HepG2 (cell line): ENCODE measurements at regions not wholly inside any gene's neighbourhood (a gene's known extent, or its start where the extent isn't known, plus 50 kb on each side); places are given as distances from the start of the nearest gene placed in this dataset.

Source experiments
- ATAC-seq: fragments of 200-7000 bp; cut with Tn5 transposase; 3 replicates; pipeline ENCODE4 v1.9.1; 2020; ENCODE audit warnings: mild to moderate bottlenecking, moderate library complexity
- BruUV-seq: library from RNA; stranded (reverse); fragments of 400-500 nt; replicated peaks from 2 replicates; lab custom pipeline; 2021; lab: Mats Ljungman, UMichigan
- CTCF ChIA-PET: fragments of 300-600 bp; formaldehyde crosslinking; extraction: SDS; loops from one replicate; lab custom pipeline; 2021; ENCODE audit warnings: low total read pairs, inconsistent platforms, low intra/inter-chr PET ratio; lab: Yijun Ruan, JAX
- POLR2A ChIA-PET: fragments of 350-600 bp; sonication (Branson Sonifier 250); formaldehyde crosslinking; loops from one replicate; lab custom pipeline; 2020; ENCODE audit warnings: antibody characterized with exemption, inconsistent platforms; lab: Yijun Ruan, JAX
- DNase-seq: peaks from one replicate; pipeline ENCODE4 v3.0.0-alpha.2; 2015; ENCODE audit warnings: low spot score
- FAIRE-seq: peaks from 3 replicates; lab custom pipeline; 2011; peaks lifted over from hg19 to GRCh38; lab: Jason Lieb, UNC
- H2AFZ ChIP-seq: one replicate; pipeline ENCODE4 v1.6.1; 2011; ENCODE audit warnings: low read length, inconsistent platforms
- H3K27ac ChIP-seq: fragments of 300-600 bp; 3 replicates; pipeline ENCODE4 v1.8.0; 2011; ENCODE audit warnings: mixed run types, mild to moderate bottlenecking, mixed read lengths, low read length, inconsistent platforms; ENCODE audit not compliant: insufficient read depth; ENCODE audit errors: extremely low read length
- H3K27me3 ChIP-seq, 2 experiments: fragments of 200-600 bp in 1 of 2; 2 replicates in 1 of 2; 3 replicates in 1 of 2; pipeline versions ENCODE4 v1.6.0 to v1.8.0; 2011; ENCODE audit warnings: low read length in 2 of 2, mild to moderate bottlenecking in 2 of 2, moderate library complexity in 2 of 2, inconsistent platforms in 1 of 2; ENCODE audit not compliant: insufficient read depth in 2 of 2, control insufficient read depth in 1 of 2
- H3K36me3 ChIP-seq, 2 experiments: fragments of 200-600 bp in 1 of 2; replicated peaks in 1 of 2; 2 replicates in 1 of 2; 3 replicates in 1 of 2; pipeline versions ENCODE4 v1.5.1 to v1.8.0; 2011; ENCODE audit warnings: low read length in 2 of 2, inconsistent platforms in 1 of 2; ENCODE audit not compliant: insufficient read depth in 2 of 2, control insufficient read depth in 1 of 2
- H3K4me1 ChIP-seq: 2 replicates; pipeline ENCODE4 v1.5.1; 2012; ENCODE audit warnings: low read length, inconsistent platforms; ENCODE audit not compliant: insufficient read depth
- H3K4me2 ChIP-seq: 2 replicates; pipeline ENCODE4 v1.6.0; 2011; ENCODE audit warnings: low read depth, low read length, inconsistent platforms
- H3K4me3 ChIP-seq, 3 experiments: fragments of 200-600 bp in 1 of 3; sonication (generic), shearing (Covaris generic) in 1 of 3; replicated peaks in 1 of 3; 2 replicates each; pipeline ENCODE4 v1.5.1; 2011 to 2016; ENCODE audit warnings: low read length in 3 of 3, inconsistent platforms in 2 of 3, low read depth in 2 of 3, mild to moderate bottlenecking in 2 of 3, control low read depth in 1 of 3, mixed read lengths in 1 of 3; ENCODE audit not compliant: insufficient read depth in 1 of 3
- H3K79me2 ChIP-seq: one replicate; pipeline ENCODE4 v1.6.1; 2011; ENCODE audit warnings: low read length, inconsistent platforms; ENCODE audit not compliant: insufficient read depth
- H3K9ac ChIP-seq: 2 replicates; pipeline ENCODE4 v1.6.0; 2011; ENCODE audit warnings: mild to moderate bottlenecking, low read depth, low read length, inconsistent platforms; ENCODE audit not compliant: insufficient read depth
- H3K9me3 ChIP-seq: 2 replicates; pipeline ENCODE4 v1.5.1; 2012; ENCODE audit warnings: mild to moderate bottlenecking, low read length
- H4K20me1 ChIP-seq: 2 replicates; pipeline ENCODE4 v1.6.0; 2011; ENCODE audit warnings: inconsistent platforms, mild to moderate bottlenecking, low read length, moderate library complexity; ENCODE audit not compliant: insufficient read depth
- ATRX ChIP-seq: sonication (generic); formaldehyde crosslinking; IDR thresholded peaks from 2 replicates; pipeline ENCODE4 v1.4.0; 2020; ENCODE audit warnings: missing genetic modification reagents, borderline replicate concordance
- GLI4 ChIP-seq: sonication (generic); formaldehyde crosslinking; IDR thresholded peaks from 2 replicates; pipeline ENCODE4 v1.5.1; 2020; ENCODE audit warnings: missing genetic modification reagents, mild to moderate bottlenecking, moderate library complexity, borderline replicate concordance
- MATR3 ChIP-seq: sonication (generic); formaldehyde crosslinking; IDR thresholded peaks from 2 replicates; pipeline ENCODE4 v1.4.0; 2020; ENCODE audit warnings: missing genetic modification reagents
- NFE2 ChIP-seq: sonication (generic); formaldehyde crosslinking; IDR thresholded peaks from 2 replicates; pipeline ENCODE4 v1.4.0; 2020; ENCODE audit warnings: missing genetic modification reagents
- NR3C1 ChIP-seq: sonication (generic); formaldehyde crosslinking; IDR thresholded peaks from 2 replicates; pipeline ENCODE4 v1.4.0; 2020; ENCODE audit warnings: missing genetic modification reagents
- POLR2A ChIP-seq, 2 experiments: IDR thresholded peaks; 2 replicates each; pipeline ENCODE4 v1.6.1; 2011; ENCODE audit warnings: low read depth in 2 of 2, low read length in 2 of 2, mild to moderate bottlenecking in 1 of 2, moderate library complexity in 1 of 2; ENCODE audit not compliant: insufficient read depth in 1 of 2
- PPARG ChIP-seq: conservative IDR thresholded peaks from 2 replicates; pipeline ENCODE4 v1.6.1; 2016; ENCODE audit warnings: missing biosample characterization, missing genetic modification reagents
- RFXAP ChIP-seq: sonication (generic); formaldehyde crosslinking; IDR thresholded peaks from 2 replicates; pipeline ENCODE4 v1.4.0; 2020; ENCODE audit warnings: missing genetic modification reagents, borderline replicate concordance
- SKI ChIP-seq: fragments of 450-650 bp; IDR thresholded peaks from one replicate; pipeline ENCODE4 v1.6.1; 2018; ENCODE audit warnings: mild to moderate bottlenecking; ENCODE audit not compliant: partially characterized antibody
- STAG1 ChIP-seq: sonication (generic); formaldehyde crosslinking; IDR thresholded peaks from 2 replicates; pipeline ENCODE4 v1.4.0; 2020; ENCODE audit warnings: missing genetic modification reagents
- TAF1 ChIP-seq: sonication (generic); formaldehyde crosslinking; IDR thresholded peaks from 2 replicates; pipeline ENCODE4 v1.4.0; 2020; ENCODE audit warnings: missing genetic modification reagents
- ZNF121 ChIP-seq: sonication (generic); formaldehyde crosslinking; IDR thresholded peaks from 2 replicates; pipeline ENCODE4 v1.5.0; 2020; ENCODE audit warnings: mild to moderate bottlenecking, missing genetic modification reagents
- ZNF235 ChIP-seq: sonication (generic); formaldehyde crosslinking; IDR thresholded peaks from 2 replicates; pipeline ENCODE4 v1.8.1; 2023; ENCODE audit warnings: mild to moderate bottlenecking, missing genetic modification reagents, borderline replicate concordance
- ZNF546 ChIP-seq: sonication (generic); formaldehyde crosslinking; conservative IDR thresholded peaks from 2 replicates; pipeline ENCODE4 v1.8.1; 2023; ENCODE audit warnings: mild to moderate bottlenecking, missing genetic modification reagents
- in situ Hi-C: cut with HindIII; loops from 2 replicates; pipeline ENCODE4 v1.10.0; 2017; ENCODE audit warnings: low pct_unique_long_range_greater_than_20kb; ENCODE audit not compliant: extremely low pct_ligation_motif_present
- intact Hi-C: fragments of 100-400 bp; cut with micrococcal nuclease; formaldehyde crosslinking; loops from one replicate; pipeline ENCODE4 v1.10.0; 2022; ENCODE audit not compliant: unreplicated experiment
- TF ChIP-seq, protein P1 (sequence below): sonication (generic); formaldehyde crosslinking; IDR thresholded peaks from 2 replicates; pipeline ENCODE4 v1.5.0; 2020; ENCODE audit warnings: mild to moderate bottlenecking, missing genetic modification reagents
- TF ChIP-seq, protein P2 (sequence below): sonication (generic); formaldehyde crosslinking; IDR thresholded peaks from 2 replicates; pipeline ENCODE4 v1.4.0; 2020; ENCODE audit warnings: missing genetic modification reagents, borderline replicate concordance
- TF ChIP-seq, protein P3 (sequence below): sonication (generic); formaldehyde crosslinking; IDR thresholded peaks from 2 replicates; pipeline ENCODE4 v1.8.0; 2022; ENCODE audit warnings: mild to moderate bottlenecking, missing genetic modification reagents, moderate library complexity
- TF ChIP-seq, protein P4 (sequence below): sonication (generic); formaldehyde crosslinking; IDR thresholded peaks from 2 replicates; pipeline ENCODE4 v1.5.1; 2020; ENCODE audit warnings: mild to moderate bottlenecking, moderate library complexity, missing genetic modification reagents

DNA sequence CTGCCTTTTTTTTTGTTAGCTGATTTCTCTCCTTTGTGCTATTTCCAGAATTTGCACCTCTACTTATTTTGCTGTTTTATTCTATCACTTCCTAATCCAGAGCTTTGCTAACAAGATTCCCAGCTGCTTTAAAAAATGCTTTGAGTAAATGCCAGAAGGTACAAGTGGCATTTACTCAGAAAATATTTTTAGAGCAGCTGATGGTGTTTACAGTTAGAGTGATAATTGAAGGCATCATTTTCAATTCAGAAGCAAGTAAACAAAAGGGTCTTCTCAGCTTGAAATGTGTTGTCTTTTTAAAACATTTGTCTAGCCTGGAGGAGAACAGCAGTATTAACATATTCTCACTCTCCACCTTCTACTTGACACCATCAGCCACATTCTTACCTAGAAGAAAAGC lies 99.9 kb downstream of the OTOR start:
- no TSS peak for BruUV-seq
- no peak overlapping the region for H3K9ac ChIP-seq
- ATAC-seq (no peak), DNase-seq (no peak), FAIRE-seq (no peak)
- no peak overlapping the region for H2AFZ ChIP-seq
- H3K36me3 ChIP-seq, result no peaks in the 10 kb centered on the region
- intact Hi-C loops (no loop called here), in situ Hi-C loops (no loop called here)
- POLR2A ChIA-PET, result no interaction called here
- no peak overlapping the region for H3K4me3 ChIP-seq
- no peaks in the 10 kb centered on the region for H3K9me3 ChIP-seq
- H3K79me2 ChIP-seq, result no peaks in the 10 kb centered on the region
- H3K27ac ChIP-seq, result no peak overlapping the region
- H4K20me1 ChIP-seq, result no peaks in the 10 kb centered on the region
- H3K4me2 ChIP-seq, result no peak overlapping the region
- CTCF ChIA-PET, result no interaction called here
- H3K4me1 ChIP-seq, result no peaks in the 10 kb centered on the region
- H3K27me3 ChIP-seq, result no peaks in the 10 kb centered on the region
- no peak for TF ChIP-seq SKI
- TF ChIP-seq, protein P1, sequence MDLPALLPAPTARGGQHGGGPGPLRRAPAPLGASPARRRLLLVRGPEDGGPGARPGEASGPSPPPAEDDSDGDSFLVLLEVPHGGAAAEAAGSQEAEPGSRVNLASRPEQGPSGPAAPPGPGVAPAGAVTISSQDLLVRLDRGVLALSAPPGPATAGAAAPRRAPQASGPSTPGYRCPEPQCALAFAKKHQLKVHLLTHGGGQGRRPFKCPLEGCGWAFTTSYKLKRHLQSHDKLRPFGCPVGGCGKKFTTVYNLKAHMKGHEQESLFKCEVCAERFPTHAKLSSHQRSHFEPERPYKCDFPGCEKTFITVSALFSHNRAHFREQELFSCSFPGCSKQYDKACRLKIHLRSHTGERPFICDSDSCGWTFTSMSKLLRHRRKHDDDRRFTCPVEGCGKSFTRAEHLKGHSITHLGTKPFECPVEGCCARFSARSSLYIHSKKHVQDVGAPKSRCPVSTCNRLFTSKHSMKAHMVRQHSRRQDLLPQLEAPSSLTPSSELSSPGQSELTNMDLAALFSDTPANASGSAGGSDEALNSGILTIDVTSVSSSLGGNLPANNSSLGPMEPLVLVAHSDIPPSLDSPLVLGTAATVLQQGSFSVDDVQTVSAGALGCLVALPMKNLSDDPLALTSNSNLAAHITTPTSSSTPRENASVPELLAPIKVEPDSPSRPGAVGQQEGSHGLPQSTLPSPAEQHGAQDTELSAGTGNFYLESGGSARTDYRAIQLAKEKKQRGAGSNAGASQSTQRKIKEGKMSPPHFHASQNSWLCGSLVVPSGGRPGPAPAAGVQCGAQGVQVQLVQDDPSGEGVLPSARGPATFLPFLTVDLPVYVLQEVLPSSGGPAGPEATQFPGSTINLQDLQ, result no peak
- TF ChIP-seq TAF1 (CRISPR knock-in tag), result no peak
- TF ChIP-seq, protein P2, sequence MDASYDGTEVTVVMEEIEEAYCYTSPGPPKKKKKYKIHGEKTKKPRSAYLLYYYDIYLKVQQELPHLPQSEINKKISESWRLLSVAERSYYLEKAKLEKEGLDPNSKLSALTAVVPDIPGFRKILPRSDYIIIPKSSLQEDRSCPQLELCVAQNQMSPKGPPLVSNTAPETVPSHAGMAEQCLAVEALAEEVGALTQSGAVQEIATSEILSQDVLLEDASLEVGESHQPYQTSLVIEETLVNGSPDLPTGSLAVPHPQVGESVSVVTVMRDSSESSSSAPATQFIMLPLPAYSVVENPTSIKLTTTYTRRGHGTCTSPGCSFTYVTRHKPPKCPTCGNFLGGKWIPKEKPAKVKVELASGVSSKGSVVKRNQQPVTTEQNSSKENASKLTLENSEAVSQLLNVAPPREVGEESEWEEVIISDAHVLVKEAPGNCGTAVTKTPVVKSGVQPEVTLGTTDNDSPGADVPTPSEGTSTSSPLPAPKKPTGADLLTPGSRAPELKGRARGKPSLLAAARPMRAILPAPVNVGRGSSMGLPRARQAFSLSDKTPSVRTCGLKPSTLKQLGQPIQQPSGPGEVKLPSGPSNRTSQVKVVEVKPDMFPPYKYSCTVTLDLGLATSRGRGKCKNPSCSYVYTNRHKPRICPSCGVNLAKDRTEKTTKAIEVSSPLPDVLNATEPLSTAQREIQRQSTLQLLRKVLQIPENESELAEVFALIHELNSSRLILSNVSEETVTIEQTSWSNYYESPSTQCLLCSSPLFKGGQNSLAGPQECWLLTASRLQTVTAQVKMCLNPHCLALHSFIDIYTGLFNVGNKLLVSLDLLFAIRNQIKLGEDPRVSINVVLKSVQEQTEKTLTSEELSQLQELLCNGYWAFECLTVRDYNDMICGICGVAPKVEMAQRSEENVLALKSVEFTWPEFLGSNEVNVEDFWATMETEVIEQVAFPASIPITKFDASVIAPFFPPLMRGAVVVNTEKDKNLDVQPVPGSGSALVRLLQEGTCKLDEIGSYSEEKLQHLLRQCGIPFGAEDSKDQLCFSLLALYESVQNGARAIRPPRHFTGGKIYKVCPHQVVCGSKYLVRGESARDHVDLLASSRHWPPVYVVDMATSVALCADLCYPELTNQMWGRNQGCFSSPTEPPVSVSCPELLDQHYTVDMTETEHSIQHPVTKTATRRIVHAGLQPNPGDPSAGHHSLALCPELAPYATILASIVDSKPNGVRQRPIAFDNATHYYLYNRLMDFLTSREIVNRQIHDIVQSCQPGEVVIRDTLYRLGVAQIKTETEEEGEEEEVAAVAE (CRISPR knock-in tag), result no peak
- no peak for TF ChIP-seq ZNF121 (CRISPR knock-in tag)
- TF ChIP-seq, protein P3, sequence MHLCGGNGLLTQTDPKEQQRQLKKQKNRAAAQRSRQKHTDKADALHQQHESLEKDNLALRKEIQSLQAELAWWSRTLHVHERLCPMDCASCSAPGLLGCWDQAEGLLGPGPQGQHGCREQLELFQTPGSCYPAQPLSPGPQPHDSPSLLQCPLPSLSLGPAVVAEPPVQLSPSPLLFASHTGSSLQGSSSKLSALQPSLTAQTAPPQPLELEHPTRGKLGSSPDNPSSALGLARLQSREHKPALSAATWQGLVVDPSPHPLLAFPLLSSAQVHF, result no peak
- no peak for TF ChIP-seq MATR3 (CRISPR knock-in tag)
- TF ChIP-seq NFE2, result no peak
- TF ChIP-seq ZNF546 (CRISPR knock-in tag), result no peak
- TF ChIP-seq STAG1 (CRISPR knock-in tag), result no peak
- TF ChIP-seq, protein P4, sequence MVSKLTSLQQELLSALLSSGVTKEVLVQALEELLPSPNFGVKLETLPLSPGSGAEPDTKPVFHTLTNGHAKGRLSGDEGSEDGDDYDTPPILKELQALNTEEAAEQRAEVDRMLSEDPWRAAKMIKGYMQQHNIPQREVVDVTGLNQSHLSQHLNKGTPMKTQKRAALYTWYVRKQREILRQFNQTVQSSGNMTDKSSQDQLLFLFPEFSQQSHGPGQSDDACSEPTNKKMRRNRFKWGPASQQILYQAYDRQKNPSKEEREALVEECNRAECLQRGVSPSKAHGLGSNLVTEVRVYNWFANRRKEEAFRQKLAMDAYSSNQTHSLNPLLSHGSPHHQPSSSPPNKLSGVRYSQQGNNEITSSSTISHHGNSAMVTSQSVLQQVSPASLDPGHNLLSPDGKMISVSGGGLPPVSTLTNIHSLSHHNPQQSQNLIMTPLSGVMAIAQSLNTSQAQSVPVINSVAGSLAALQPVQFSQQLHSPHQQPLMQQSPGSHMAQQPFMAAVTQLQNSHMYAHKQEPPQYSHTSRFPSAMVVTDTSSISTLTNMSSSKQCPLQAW (CRISPR knock-in tag), result no peak
- no peak for TF ChIP-seq PPARG (CRISPR knock-in tag)
- TF ChIP-seq NR3C1 (CRISPR knock-in tag), result no peak
- TF ChIP-seq GLI4, result no peak
- no peak for TF ChIP-seq ATRX (CRISPR knock-in tag)
- no peak for TF ChIP-seq POLR2A (IDR thresholded peaks at IDR 0.05; ENCODE audit: insufficient read depth in 1 of 2, low read depth in 2 of 2, low read length in 2 of 2)
- TF ChIP-seq RFXAP (CRISPR knock-in tag), result no peak
- TF ChIP-seq ZNF235 (CRISPR knock-in tag), result no peak
